GM12878 (cell line): ENCODE measurements at regions not wholly inside any gene's neighbourhood (a gene's known extent, or its start where the extent isn't known, plus 50 kb on each side); places are given as distances from the start of the nearest gene placed in this dataset.

Source experiments
- ATAC-seq: fragments of 200-7000 bp; cut with Tn5 transposase; 3 replicates; pipeline ENCODE4 v1.9.1; 2020; ENCODE audit warnings: mild to moderate bottlenecking, moderate library complexity
- BruUV-seq: library from RNA; stranded (reverse); fragments of 400-500 nt; replicated peaks from 2 replicates; lab custom pipeline; 2021; lab: Mats Ljungman, UMichigan
- CTCF ChIA-PET: fragments of 300-600 bp; sonication (Branson Sonifier 250); formaldehyde crosslinking; extraction: SDS; loops from one replicate; lab custom pipeline; 2021; ENCODE audit warnings: inconsistent platforms; lab: Yijun Ruan, JAX
- POLR2A ChIA-PET: fragments of 350-600 bp; formaldehyde crosslinking; extraction: SDS; loops from one replicate; lab custom pipeline; 2021; ENCODE audit warnings: inconsistent platforms; lab: Charles Lee
- RAD21 ChIA-PET: fragments of 300-600 bp; sonication (Branson Sonifier 250); formaldehyde crosslinking; loops from one replicate; lab custom pipeline; 2023; ENCODE audit warnings: antibody characterized with exemption; ENCODE audit not compliant: unreplicated experiment; lab: Charles Lee
- SMC1A ChIA-PET: fragments of 300-600 bp; sonication (Branson Sonifier 250); formaldehyde crosslinking; loops from one replicate; lab custom pipeline; 2023; ENCODE audit not compliant: unreplicated experiment, uncharacterized antibody; lab: Charles Lee
- DNase-seq: peaks from one replicate; pipeline ENCODE4 v3.0.0-alpha.2; 2011; ENCODE audit warnings: low read depth, low spot score
- FAIRE-seq: peaks from 3 replicates; lab custom pipeline; 2011; peaks lifted over from hg19 to GRCh38; lab: Jason Lieb, UNC
- H2AFZ ChIP-seq: 2 replicates; pipeline ENCODE4 v1.6.0; 2011; ENCODE audit warnings: low read depth, low read length, control low read depth; ENCODE audit not compliant: control insufficient read depth
- H3K27ac ChIP-seq: 2 replicates; pipeline ENCODE4 v1.5.1; 2011; ENCODE audit warnings: control low read depth; ENCODE audit not compliant: control insufficient read depth, insufficient read depth
- H3K27me3 ChIP-seq, 2 experiments: replicated peaks in 1 of 2; 2 replicates each; pipeline versions ENCODE4 v1.6.0 to v1.6.1; 2011; ENCODE audit warnings: low read length in 1 of 2; ENCODE audit not compliant: control insufficient read depth in 2 of 2, insufficient read depth in 2 of 2
- H3K36me3 ChIP-seq, 2 experiments: 2 replicates each; pipeline ENCODE4 v1.5.1; 2011; ENCODE audit warnings: low read length in 1 of 2; ENCODE audit not compliant: control insufficient read depth in 2 of 2, insufficient read depth in 2 of 2
- H3K4me1 ChIP-seq: 2 replicates; pipeline ENCODE4 v1.6.1; 2011; ENCODE audit warnings: mild to moderate bottlenecking, low read length, moderate library complexity, mixed read lengths; ENCODE audit not compliant: control insufficient read depth, insufficient read depth
- H3K4me2 ChIP-seq: 2 replicates; pipeline ENCODE4 v1.6.0; 2011; ENCODE audit warnings: control low read depth; ENCODE audit not compliant: control insufficient read depth, insufficient read depth
- H3K4me3 ChIP-seq: fragments of 200-600 bp; sonication (generic); 2 replicates; pipeline ENCODE4 v1.5.1; 2016
- H3K79me2 ChIP-seq: 2 replicates; pipeline ENCODE4 v1.6.0; 2011; ENCODE audit warnings: low read length; ENCODE audit not compliant: control insufficient read depth, insufficient read depth
- H3K9ac ChIP-seq: 2 replicates; pipeline ENCODE4 v1.8.0; 2011; ENCODE audit warnings: low read length, control low read depth, mixed read lengths; ENCODE audit not compliant: control insufficient read depth, insufficient read depth
- H3K9me3 ChIP-seq: replicated peaks from 3 replicates; pipeline ENCODE4 v1.5.1; 2011; ENCODE audit warnings: mild to moderate bottlenecking, low read length; ENCODE audit not compliant: control insufficient read depth, insufficient read depth
- H4K20me1 ChIP-seq: 2 replicates; pipeline ENCODE4 v1.6.0; 2011; ENCODE audit not compliant: control insufficient read depth, insufficient read depth
- ASH2L ChIP-seq: fragments of 300-600, 200-600 bp; sonication (generic); IDR thresholded peaks from 2 replicates; pipeline ENCODE4 v1.6.1; 2017; ENCODE audit warnings: low read depth, mild to moderate bottlenecking, borderline replicate concordance
- BMI1 ChIP-seq: fragments of 450-650 bp; IDR thresholded peaks from 2 replicates; pipeline ENCODE4 v1.6.1; 2016; ENCODE audit warnings: mild to moderate bottlenecking, moderate library complexity, borderline replicate concordance
- BRCA1 ChIP-seq: IDR thresholded peaks from 2 replicates; pipeline ENCODE4 v1.6.1; 2011; ENCODE audit warnings: low read depth, low read length, improper control_type of control experiment
- CBX3 ChIP-seq: fragments of 200-600 bp; sonication (generic); IDR thresholded peaks from 2 replicates; pipeline ENCODE4 v1.6.1; 2016; ENCODE audit warnings: low read depth, borderline replicate concordance
- CREB1 ChIP-seq: IDR thresholded peaks from 2 replicates; pipeline ENCODE4 v1.6.1; 2012; ENCODE audit warnings: low read depth, mild to moderate bottlenecking, inconsistent platforms
- ETV6 ChIP-seq, 2 experiments: fragments of 450-650 bp in 1 of 2; IDR thresholded peaks in 1 of 2; conservative IDR thresholded peaks in 1 of 2; 2 replicates each; pipeline ENCODE4 v1.6.1; 2014; ENCODE audit warnings: antibody characterized with exemption in 1 of 2, borderline replicate concordance in 1 of 2, low read depth in 1 of 2, mild to moderate bottlenecking in 1 of 2, moderate library complexity in 1 of 2
- MTA3 ChIP-seq: IDR thresholded peaks from 2 replicates; pipeline ENCODE4 v1.6.1; 2012; ENCODE audit warnings: low read length, inconsistent platforms, borderline replicate concordance
- RBBP5 ChIP-seq: fragments of 200-600 bp; sonication (generic); conservative IDR thresholded peaks from 2 replicates; pipeline ENCODE4 v1.6.1; 2016
- RFX5 ChIP-seq: IDR thresholded peaks from 2 replicates; pipeline ENCODE4 v1.6.1; 2011; ENCODE audit warnings: low read depth, low read length, improper control_type of control experiment
- WGBS: methylation state at CpG from one replicate; pipeline ENCODE4 v1.1.6; 2016; ENCODE audit warnings: low lambda C conversion rate; ENCODE audit not compliant: insufficient replicate concordance, insufficient coverage; ENCODE audit errors: missing lambda C conversion rate; 5-methylcytosine and 5-hydroxymethylcytosine counted together
- in situ Hi-C: fragments of 300-500 bp; cut with MboI; formaldehyde crosslinking; loops from 9 replicates; pipeline ENCODE4 v1.14.3; 2018; ENCODE audit warnings: mixed read lengths
- intact Hi-C: fragments of 100-400 bp; cut with micrococcal nuclease; formaldehyde crosslinking; loops from one replicate; pipeline ENCODE4 v1.14.2; 2022; ENCODE audit not compliant: unreplicated experiment
- TF ChIP-seq, protein P1 (sequence below): IDR thresholded peaks from 2 replicates; pipeline ENCODE4 v1.6.1; 2012; ENCODE audit warnings: low read length, inconsistent platforms

DNA sequence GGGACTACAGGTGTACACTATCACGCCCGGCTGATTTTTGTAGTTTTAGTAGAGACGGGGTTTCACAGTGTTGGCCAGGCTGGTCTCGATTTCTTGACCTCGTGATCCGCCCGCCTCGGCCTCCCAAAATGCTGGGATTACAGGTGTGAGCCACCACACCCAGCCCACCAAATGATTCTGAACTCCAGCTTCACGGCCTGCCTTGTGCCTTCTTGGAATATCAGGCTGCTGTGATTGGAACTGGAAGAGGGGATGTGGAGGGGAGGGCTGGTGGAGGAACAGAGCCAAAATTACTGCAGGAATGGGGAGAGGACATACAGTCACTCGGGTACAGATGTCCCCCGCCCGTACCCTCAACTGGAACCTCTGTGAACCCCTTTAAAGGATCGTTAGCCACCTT lies 268.4 kb downstream of the ACTR3B start (continued):
- TF ChIP-seq BRCA1 (no peak), ASH2L (no peak)

DNA sequence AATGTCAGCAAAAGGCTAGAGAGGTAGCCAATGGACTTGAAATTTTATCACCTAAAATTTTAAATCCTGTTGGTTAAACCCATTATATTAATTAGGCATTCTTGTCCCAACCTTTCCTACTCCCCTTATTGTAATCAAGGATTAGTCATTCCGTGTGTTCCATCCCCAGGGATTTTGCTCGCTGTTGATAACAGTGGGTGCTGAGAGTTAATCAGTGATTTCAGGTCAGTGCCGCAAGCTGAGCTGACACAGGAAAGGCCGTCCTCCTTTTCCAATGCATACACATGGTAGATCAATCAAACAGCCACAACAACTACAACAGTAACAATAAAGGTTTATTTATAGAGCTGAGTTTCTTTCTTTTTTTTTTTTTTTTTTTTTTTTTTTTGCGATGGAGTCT lies 271.4 kb downstream of the ACTR3B start:
- no peak for ATAC-seq
- Histone ChIP-seq H3K9ac (no peak overlapping the region), H4K20me1 (no peaks in the 10 kb centered on the region), H3K4me2 (no peak overlapping the region), H3K27ac (no peak overlapping the region), H3K79me2 (no peaks in the 10 kb centered on the region), H3K27me3 (no peaks in the 10 kb centered on the region), H3K9me3 (no peaks in the 10 kb centered on the region), H3K4me3 (no peak overlapping the region), H3K36me3 (no peaks in the 10 kb centered on the region), H3K4me1 (no peaks in the 10 kb centered on the region), H2AFZ (no peak overlapping the region)
- ChIA-PET RAD21 (interaction anchor here (0.9 kb wide), 1 partner anchor 986 kb away, joined by 3 read pairs; no protein-coding TSS in a partner anchor), POLR2A (no interaction called here), SMC1A (no interaction called here), CTCF (no interaction called here)
- in situ Hi-C loops: no loop called here
- FAIRE-seq: no peak
- intact Hi-C loops: no loop called here
- no peak for DNase-seq
- TF ChIP-seq CREB1: no peak
- TF ChIP-seq RFX5: no peak
- TF ChIP-seq, protein P1, sequence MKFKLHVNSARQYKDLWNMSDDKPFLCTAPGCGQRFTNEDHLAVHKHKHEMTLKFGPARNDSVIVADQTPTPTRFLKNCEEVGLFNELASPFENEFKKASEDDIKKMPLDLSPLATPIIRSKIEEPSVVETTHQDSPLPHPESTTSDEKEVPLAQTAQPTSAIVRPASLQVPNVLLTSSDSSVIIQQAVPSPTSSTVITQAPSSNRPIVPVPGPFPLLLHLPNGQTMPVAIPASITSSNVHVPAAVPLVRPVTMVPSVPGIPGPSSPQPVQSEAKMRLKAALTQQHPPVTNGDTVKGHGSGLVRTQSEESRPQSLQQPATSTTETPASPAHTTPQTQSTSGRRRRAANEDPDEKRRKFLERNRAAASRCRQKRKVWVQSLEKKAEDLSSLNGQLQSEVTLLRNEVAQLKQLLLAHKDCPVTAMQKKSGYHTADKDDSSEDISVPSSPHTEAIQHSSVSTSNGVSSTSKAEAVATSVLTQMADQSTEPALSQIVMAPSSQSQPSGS: no peak
- no peak for TF ChIP-seq MTA3
- no peak for TF ChIP-seq RBBP5
- no peak for TF ChIP-seq ETV6 (conservative IDR thresholded peaks at IDR 0.05 in 1 of 2, IDR thresholded peaks at IDR 0.05 in 1 of 2; ENCODE audit: borderline replicate concordance in 1 of 2, low read depth in 1 of 2)
- no peak for TF ChIP-seq BMI1
- no peak for TF ChIP-seq CBX3
- no TSS peak for BruUV-seq
- 54% methylated on average over 4 of the region's 5 CpGs for WGBS
